ENCODE measurements at regions not wholly inside any gene's neighbourhood (a gene's known extent, or its start where the extent isn't known, plus 50 kb on each side); places are given as distances from the start of the nearest gene placed in this dataset.

- TF ChIP-seq, protein P1, sequence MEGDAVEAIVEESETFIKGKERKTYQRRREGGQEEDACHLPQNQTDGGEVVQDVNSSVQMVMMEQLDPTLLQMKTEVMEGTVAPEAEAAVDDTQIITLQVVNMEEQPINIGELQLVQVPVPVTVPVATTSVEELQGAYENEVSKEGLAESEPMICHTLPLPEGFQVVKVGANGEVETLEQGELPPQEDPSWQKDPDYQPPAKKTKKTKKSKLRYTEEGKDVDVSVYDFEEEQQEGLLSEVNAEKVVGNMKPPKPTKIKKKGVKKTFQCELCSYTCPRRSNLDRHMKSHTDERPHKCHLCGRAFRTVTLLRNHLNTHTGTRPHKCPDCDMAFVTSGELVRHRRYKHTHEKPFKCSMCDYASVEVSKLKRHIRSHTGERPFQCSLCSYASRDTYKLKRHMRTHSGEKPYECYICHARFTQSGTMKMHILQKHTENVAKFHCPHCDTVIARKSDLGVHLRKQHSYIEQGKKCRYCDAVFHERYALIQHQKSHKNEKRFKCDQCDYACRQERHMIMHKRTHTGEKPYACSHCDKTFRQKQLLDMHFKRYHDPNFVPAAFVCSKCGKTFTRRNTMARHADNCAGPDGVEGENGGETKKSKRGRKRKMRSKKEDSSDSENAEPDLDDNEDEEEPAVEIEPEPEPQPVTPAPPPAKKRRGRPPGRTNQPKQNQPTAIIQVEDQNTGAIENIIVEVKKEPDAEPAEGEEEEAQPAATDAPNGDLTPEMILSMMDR (IDR thresholded peaks at IDR 0.05) = no peak
- TF ChIP-seq POLR2A (IDR thresholded peaks at IDR 0.05) = no peak
Observed at GRCh38 chr13:44321961-44322360, 51.7 kb upstream of the SERP2 start.
